ENCODE measurements at regions not wholly inside any gene's neighbourhood (a gene's known extent, or its start where the extent isn't known, plus 50 kb on each side); places are given as distances from the start of the nearest gene placed in this dataset.
"Not testable (repeated sequence)": the region's sequence is repeated elsewhere in the genome, so short reads cannot be mapped to it uniquely, and the experiment has no call there.

- H3K36me3 ChIP-seq (ENCODE audit: insufficient read depth, low read length); H3K27me3 ChIP-seq (ENCODE audit: insufficient read depth, low read length); H3K27ac ChIP-seq (ENCODE audit: low read depth, low read length); POLR2A ChIA-PET (ENCODE audit: partially characterized antibody); H3K4me1 Mint-ChIP-seq; H3K4me3 ChIP-seq (ENCODE audit: low read length in 2 of 2); DNase-seq; H3K9me3 ChIP-seq (ENCODE audit: control insufficient read depth in 1 of 2, low read length in 2 of 2); H3K27ac Mint-ChIP-seq; H3K27me3 Mint-ChIP-seq; H3K4me3 Mint-ChIP-seq; intact Hi-C loops (cut with micrococcal nuclease); H3K4me1 ChIP-seq (ENCODE audit: insufficient read depth, low read length); CTCF ChIA-PET (ENCODE audit: partially characterized antibody): not testable (repeated sequence)
- H3K9me3 Mint-ChIP-seq: peaks cover 0 to 35% (median 24%) of the 10 kb centered on the region in 8 donors
- H3K36me3 Mint-ChIP-seq: peaks cover 7 to 12% of the 10 kb centered on the region in 2 donors
Measured at GRCh38 chr7:67358738-67359137, 362.1 kb downstream of the TYW1 start.

GRCh38 chr7:67359900-67360299 lies 363.3 kb downstream of the TYW1 start:
- CTCF ChIA-PET (ENCODE audit: partially characterized antibody): no interaction called here
- peaks cover 0 to 35% (median 24%) of the 10 kb centered on the region in 8 donors for H3K9me3 Mint-ChIP-seq
- intact Hi-C loops (cut with micrococcal nuclease): no loop called here

GRCh38 chr7:67361150-67361549 lies 364.5 kb downstream of the TYW1 start:
- Mint-ChIP-seq H3K4me3 (no peak overlapping the region), H3K9me3 (peaks cover 0 to 30% (median 22%) of the 10 kb centered on the region in 8 donors), H3K4me1 (no peaks in the 10 kb centered on the region), H3K27me3 (peaks cover 0 to 2% of the 10 kb centered on the region in 2 donors), H3K36me3 (peaks cover 7 to 16% of the 10 kb centered on the region in 2 donors), H3K27ac (no peak overlapping the region)
- Histone ChIP-seq H3K4me1 (ENCODE audit: insufficient read depth, low read length) (no peaks in the 10 kb centered on the region), H3K4me3 (ENCODE audit: low read length in 2 of 2) (no peak overlapping the region), H3K36me3 (ENCODE audit: insufficient read depth, low read length) (no peaks in the 10 kb centered on the region), H3K9me3 (ENCODE audit: control insufficient read depth in 1 of 2, low read length in 2 of 2) (peaks cover 0 to 6% of the 10 kb centered on the region in 2 donors), H3K27me3 (ENCODE audit: insufficient read depth, low read length) (no peaks in the 10 kb centered on the region), H3K27ac (ENCODE audit: low read depth, low read length) (no peak overlapping the region)
- ChIA-PET POLR2A (ENCODE audit: partially characterized antibody) (no interaction called here), CTCF (ENCODE audit: partially characterized antibody) (interaction anchor here (1.0 to 2.5 kb wide), 2 partner anchors 10 to 11 kb away, joined by 3 to 13 read pairs; no protein-coding TSS in a partner anchor)
- intact Hi-C loops (cut with micrococcal nuclease): no loop called here
- no peak for DNase-seq

More at GRCh38 chr7:67359900-67360299, 363.3 kb downstream of the TYW1 start:
- H3K36me3 ChIP-seq (ENCODE audit: insufficient read depth, low read length): no peaks in the 10 kb centered on the region
- no peak overlapping the region for H3K4me3 Mint-ChIP-seq
- H3K27me3 ChIP-seq (ENCODE audit: insufficient read depth, low read length): no peaks in the 10 kb centered on the region
- no peak for DNase-seq
- H3K4me1 ChIP-seq (ENCODE audit: insufficient read depth, low read length): no peaks in the 10 kb centered on the region
- POLR2A ChIA-PET (ENCODE audit: partially characterized antibody): no interaction called here
- H3K36me3 Mint-ChIP-seq: peaks cover 7 to 16% of the 10 kb centered on the region in 2 donors
- H3K4me1 Mint-ChIP-seq: no peaks in the 10 kb centered on the region
- no peak overlapping the region for H3K4me3 ChIP-seq (ENCODE audit: low read length in 2 of 2)
- peaks cover 0 to 6% of the 10 kb centered on the region in 2 donors for H3K9me3 ChIP-seq (ENCODE audit: control insufficient read depth in 1 of 2, low read length in 2 of 2)
- H3K27ac ChIP-seq (ENCODE audit: low read depth, low read length): no peak overlapping the region
- no peak overlapping the region for H3K27ac Mint-ChIP-seq
- H3K27me3 Mint-ChIP-seq: no peaks in the 10 kb centered on the region

GRCh38 chr7:67364441-67365017 lies 367.9 kb downstream of the TYW1 start:
- CTCF ChIA-PET (ENCODE audit: partially characterized antibody): interaction anchor here (1.7 kb wide), 1 partner anchor 15 kb away, joined by 3 read pairs; no protein-coding TSS in a partner anchor

GRCh38 chr7:67371429-67372305 lies 375.0 kb downstream of the TYW1 start:
- H3K4me1 Mint-ChIP-seq: peaks cover 0 to 5% (median 4%) of the 10 kb centered on the region in 4 donors
- H3K9me3 Mint-ChIP-seq: peaks cover 0 to 22% (median 8%) of the 10 kb centered on the region in 8 donors
- H3K27me3 ChIP-seq (ENCODE audit: insufficient read depth, low read length): no peaks in the 10 kb centered on the region

More at GRCh38 chr7:67364441-67365017, 367.9 kb downstream of the TYW1 start:
- H3K27ac ChIP-seq (ENCODE audit: low read depth, low read length): no peak overlapping the region
- H3K9me3 ChIP-seq (ENCODE audit: control insufficient read depth in 1 of 2, low read length in 2 of 2): no peaks in the 10 kb centered on the region
- peaks cover 0 to 7% (median 4%) of the 10 kb centered on the region in 8 donors for H3K9me3 Mint-ChIP-seq
- H3K4me1 ChIP-seq (ENCODE audit: insufficient read depth, low read length): no peaks in the 10 kb centered on the region
- DNase-seq: no peak
- H3K36me3 Mint-ChIP-seq: peaks cover 0 to 13% of the 10 kb centered on the region in 2 donors
- POLR2A ChIA-PET (ENCODE audit: partially characterized antibody): no interaction called here
- intact Hi-C loops (cut with micrococcal nuclease): no loop called here
- H3K27me3 ChIP-seq (ENCODE audit: insufficient read depth, low read length): no peaks in the 10 kb centered on the region
- no peaks in the 10 kb centered on the region for H3K36me3 ChIP-seq (ENCODE audit: insufficient read depth, low read length)
- no peak overlapping the region for H3K4me3 ChIP-seq (ENCODE audit: low read length in 2 of 2)
- H3K4me3 Mint-ChIP-seq: no peak overlapping the region
- no peak overlapping the region for H3K27ac Mint-ChIP-seq
- no peaks in the 10 kb centered on the region for H3K4me1 Mint-ChIP-seq
- peaks cover 0 to 2% of the 10 kb centered on the region in 2 donors for H3K27me3 Mint-ChIP-seq

GRCh38 chr7:67373389-67373788 lies 376.8 kb downstream of the TYW1 start:
- intact Hi-C loops (cut with micrococcal nuclease); H3K4me1 Mint-ChIP-seq: not testable (repeated sequence)
- CTCF ChIA-PET (ENCODE audit: partially characterized antibody): interaction anchor here (1.7 kb wide), 1 partner anchor 10 kb away, joined by 3 read pairs; no protein-coding TSS in a partner anchor

More at GRCh38 chr7:67371429-67372305, 375.0 kb downstream of the TYW1 start:
- intact Hi-C loops (cut with micrococcal nuclease): no loop called here
- CTCF ChIA-PET (ENCODE audit: partially characterized antibody): interaction anchor here (0.8 to 2.6 kb wide), 3 partner anchors 9 to 15 kb away, joined by 3 to 13 read pairs (median 3); no protein-coding TSS in a partner anchor
- Histone ChIP-seq H3K4me3 (ENCODE audit: low read length in 2 of 2) (no peak overlapping the region), H3K9me3 (ENCODE audit: control insufficient read depth in 1 of 2, low read length in 2 of 2) (no peaks in the 10 kb centered on the region), H3K4me1 (ENCODE audit: insufficient read depth, low read length) (no peaks in the 10 kb centered on the region), H3K36me3 (ENCODE audit: insufficient read depth, low read length) (no peaks in the 10 kb centered on the region), H3K27ac (ENCODE audit: low read depth, low read length) (no peak overlapping the region)
- Mint-ChIP-seq H3K4me3 (no peak overlapping the region), H3K36me3 (peaks cover 0 to 1% of the 10 kb centered on the region in 2 donors), H3K27ac (no peak overlapping the region), H3K27me3 (peaks cover 11 to 16% of the 10 kb centered on the region in 2 donors)
- POLR2A ChIA-PET (ENCODE audit: partially characterized antibody): no interaction called here
- DNase-seq: peak; percentile 45 to 62 (median 50)

GRCh38 chr7:67375427-67375826 lies 378.8 kb downstream of the TYW1 start:
- peaks cover 0 to 1% of the 10 kb centered on the region in 2 donors for H3K36me3 Mint-ChIP-seq
- H3K9me3 ChIP-seq (ENCODE audit: control insufficient read depth in 1 of 2, low read length in 2 of 2): no peaks in the 10 kb centered on the region
- POLR2A ChIA-PET (ENCODE audit: partially characterized antibody): no interaction called here
- H3K27ac Mint-ChIP-seq: no peak overlapping the region
- no peaks in the 10 kb centered on the region for H3K36me3 ChIP-seq (ENCODE audit: insufficient read depth, low read length)
- no peaks in the 10 kb centered on the region for H3K4me1 ChIP-seq (ENCODE audit: insufficient read depth, low read length)
- H3K27ac ChIP-seq (ENCODE audit: low read depth, low read length): no peak overlapping the region
- H3K4me3 ChIP-seq (ENCODE audit: low read length in 2 of 2): no peak overlapping the region
- CTCF ChIA-PET (ENCODE audit: partially characterized antibody): interaction anchor here (1.7 kb wide), 1 partner anchor 10 kb away, joined by 7 read pairs; no protein-coding TSS in a partner anchor
- H3K27me3 ChIP-seq (ENCODE audit: insufficient read depth, low read length): no peaks in the 10 kb centered on the region
- peaks cover 0 to 5% (median 4%) of the 10 kb centered on the region in 4 donors for H3K4me1 Mint-ChIP-seq
- H3K27me3 Mint-ChIP-seq: peaks cover 11 to 16% of the 10 kb centered on the region in 2 donors
- intact Hi-C loops (cut with micrococcal nuclease): no loop called here
- peaks cover 0 to 15% (median 2%) of the 10 kb centered on the region in 8 donors for H3K9me3 Mint-ChIP-seq
- no peak for DNase-seq
- no peak overlapping the region for H3K4me3 Mint-ChIP-seq

More at GRCh38 chr7:67373389-67373788, 376.8 kb downstream of the TYW1 start:
- H3K36me3 Mint-ChIP-seq; H3K4me1 ChIP-seq (ENCODE audit: insufficient read depth, low read length); H3K9me3 ChIP-seq (ENCODE audit: control insufficient read depth in 1 of 2, low read length in 2 of 2); H3K36me3 ChIP-seq (ENCODE audit: insufficient read depth, low read length); H3K4me3 Mint-ChIP-seq; H3K27ac ChIP-seq (ENCODE audit: low read depth, low read length); DNase-seq; H3K4me3 ChIP-seq (ENCODE audit: low read length in 2 of 2); H3K27me3 ChIP-seq (ENCODE audit: insufficient read depth, low read length); POLR2A ChIA-PET (ENCODE audit: partially characterized antibody); H3K27ac Mint-ChIP-seq: not testable (repeated sequence)
- Mint-ChIP-seq H3K27me3 (peaks cover 11 to 16% of the 10 kb centered on the region in 2 donors), H3K9me3 (peaks cover 0 to 15% (median 2%) of the 10 kb centered on the region in 8 donors)
